Spleen (tissue), 7 donors: ENCODE measurements at regions not wholly inside any gene's neighbourhood (a gene's known extent, or its start where the extent isn't known, plus 50 kb on each side); places are given as distances from the start of the nearest gene placed in this dataset.

Experiments
- POLR2A ChIP-seq, 3 donors: fragments of 450-650 bp; IDR thresholded peaks; one replicate each; pipeline ENCODE4 v1.5.1; 2017; ENCODE audit warnings: antibody characterized with exemption in 3 of 3, mild to moderate bottlenecking in 1 of 3
- POLR2AphosphoS5 ChIP-seq, 3 donors: sonication (generic); formaldehyde crosslinking; IDR thresholded peaks; one replicate each; pipeline ENCODE4 v1.5.1; 2017; ENCODE audit warnings: antibody characterized with exemption in 3 of 3
- TF ChIP-seq, protein P1 (sequence below), 11 experiments: fragments of 200-600 bp in 7 of 11; fragments of 450-650 bp in 4 of 11; sonication (generic) in 4 of 11; IDR thresholded peaks in 8 of 11; conservative IDR thresholded peaks in 3 of 11; 1 replicate in 7 of 11; 2 replicates in 4 of 11; pipeline versions ENCODE4 v1.4.0 to v1.8.0; 2016 to 2021; ENCODE audit warnings: antibody characterized with exemption in 11 of 11, inconsistent platforms in 4 of 11, mild to moderate bottlenecking in 1 of 11
- donor health status: DM: no; HTN: no; CAD: no; lungs with moderate emphysema.
- donor health status: DM: no; HTN: no; CAD: no.
- donor health status: DM: no; HTN: no; CAD: no.

DNA sequence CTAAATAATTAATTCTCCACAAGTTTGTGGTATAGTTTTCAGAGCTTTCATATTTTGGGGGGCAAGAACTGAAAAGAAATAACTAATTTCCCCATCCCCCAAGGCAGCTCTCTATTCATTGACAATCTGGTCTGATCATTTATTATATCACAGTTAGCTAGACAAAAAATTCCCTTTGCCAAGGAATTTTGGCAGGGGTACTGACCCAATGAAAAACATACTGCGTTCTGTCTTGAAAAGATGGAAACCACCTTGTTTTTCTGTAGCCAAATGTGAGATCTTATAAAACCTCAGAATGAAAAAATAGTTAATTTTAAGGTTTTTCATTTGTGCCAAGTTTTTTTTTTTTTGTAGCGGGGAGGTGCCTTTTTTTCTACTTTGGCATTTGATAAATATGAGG, 1008.9 kb downstream of the EFNA5 start:
- TF ChIP-seq POLR2A (IDR thresholded peaks at IDR 0.05) (no peak), POLR2AphosphoS5 (IDR thresholded peaks at IDR 0.05) (no peak)
- TF ChIP-seq, protein P1, sequence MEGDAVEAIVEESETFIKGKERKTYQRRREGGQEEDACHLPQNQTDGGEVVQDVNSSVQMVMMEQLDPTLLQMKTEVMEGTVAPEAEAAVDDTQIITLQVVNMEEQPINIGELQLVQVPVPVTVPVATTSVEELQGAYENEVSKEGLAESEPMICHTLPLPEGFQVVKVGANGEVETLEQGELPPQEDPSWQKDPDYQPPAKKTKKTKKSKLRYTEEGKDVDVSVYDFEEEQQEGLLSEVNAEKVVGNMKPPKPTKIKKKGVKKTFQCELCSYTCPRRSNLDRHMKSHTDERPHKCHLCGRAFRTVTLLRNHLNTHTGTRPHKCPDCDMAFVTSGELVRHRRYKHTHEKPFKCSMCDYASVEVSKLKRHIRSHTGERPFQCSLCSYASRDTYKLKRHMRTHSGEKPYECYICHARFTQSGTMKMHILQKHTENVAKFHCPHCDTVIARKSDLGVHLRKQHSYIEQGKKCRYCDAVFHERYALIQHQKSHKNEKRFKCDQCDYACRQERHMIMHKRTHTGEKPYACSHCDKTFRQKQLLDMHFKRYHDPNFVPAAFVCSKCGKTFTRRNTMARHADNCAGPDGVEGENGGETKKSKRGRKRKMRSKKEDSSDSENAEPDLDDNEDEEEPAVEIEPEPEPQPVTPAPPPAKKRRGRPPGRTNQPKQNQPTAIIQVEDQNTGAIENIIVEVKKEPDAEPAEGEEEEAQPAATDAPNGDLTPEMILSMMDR (IDR thresholded peaks at IDR 0.05 in 8 of 11, conservative IDR thresholded peaks at IDR 0.05 in 3 of 11): no peak
